ENCODE measurements at regions not wholly inside any gene's neighbourhood (a gene's known extent, or its start where the extent isn't known, plus 50 kb on each side); places are given as distances from the start of the nearest gene placed in this dataset.

GRCh38 chr5:71974165-71974564 lies 133.1 kb upstream of the MAP1B start:
- no peaks in the 10 kb centered on the region for H3K9me3 Mint-ChIP-seq
- H3K27me3 Mint-ChIP-seq, result peaks cover 6% of the 10 kb centered on the region
- DNase-seq, result no peak
- H3K36me3 Mint-ChIP-seq, result no peaks in the 10 kb centered on the region
- ChIA-PET POLR2A (no interaction called here), CTCF (interaction anchor here (0.6 kb wide), 1 partner anchor 255 kb away, joined by 4 read pairs; no protein-coding TSS in a partner anchor)
- no peaks in the 10 kb centered on the region for H3K4me1 Mint-ChIP-seq (ENCODE audit: low read depth)
- H3K27ac Mint-ChIP-seq, result no peak overlapping the region
- intact Hi-C loops (cut with micrococcal nuclease), result no loop called here
- H3K4me3 Mint-ChIP-seq, result no peak overlapping the region

- intact Hi-C loops (cut with micrococcal nuclease), result no loop called here
- no peaks in the 10 kb centered on the region for H3K9me3 Mint-ChIP-seq
- DNase-seq, result no peak
- H3K36me3 Mint-ChIP-seq, result no peaks in the 10 kb centered on the region
- POLR2A ChIA-PET, result no interaction called here
- no peak overlapping the region for H3K4me3 Mint-ChIP-seq
- CTCF ChIA-PET, result interaction anchor here (0.6 kb wide), 1 partner anchor 255 kb away, joined by 4 read pairs; no protein-coding TSS in a partner anchor
- no peak overlapping the region for H3K27ac Mint-ChIP-seq
- peaks cover 2% of the 10 kb centered on the region for H3K27me3 Mint-ChIP-seq
- H3K4me1 Mint-ChIP-seq (ENCODE audit: low read depth), result no peaks in the 10 kb centered on the region
These were observed 132.7 kb upstream of the MAP1B start for GRCh38 chr5:71974622-71975021.

- intact Hi-C loops (cut with micrococcal nuclease), result no loop called here
- DNase-seq, result no peak
- ChIA-PET POLR2A (no interaction called here), CTCF (no interaction called here)
- H3K36me3 Mint-ChIP-seq, result no peaks in the 10 kb centered on the region
- H3K4me1 Mint-ChIP-seq (ENCODE audit: low read depth), result no peaks in the 10 kb centered on the region
- no peaks in the 10 kb centered on the region for H3K9me3 Mint-ChIP-seq
- no peak overlapping the region for H3K27ac Mint-ChIP-seq
- no peak overlapping the region for H3K4me3 Mint-ChIP-seq
- peaks cover 2% of the 10 kb centered on the region for H3K27me3 Mint-ChIP-seq
These were observed 130.8 kb upstream of the MAP1B start for GRCh38 chr5:71976449-71976848.

- peaks cover 3% of the 10 kb centered on the region for H3K27me3 Mint-ChIP-seq
- DNase-seq, result no peak
These were observed 130.0 kb upstream of the MAP1B start for GRCh38 chr5:71977311-71977710.

GRCh38 chr5:71978216-71978615 lies 129.1 kb upstream of the MAP1B start:
- no peak overlapping the region for H3K27ac Mint-ChIP-seq
- H3K4me1 Mint-ChIP-seq (ENCODE audit: low read depth), result no peaks in the 10 kb centered on the region
- POLR2A ChIA-PET, result no interaction called here
- H3K27me3 Mint-ChIP-seq, result peaks cover 4% of the 10 kb centered on the region
- H3K36me3 Mint-ChIP-seq, result no peaks in the 10 kb centered on the region
- intact Hi-C loops (cut with micrococcal nuclease), result no loop called here
- no peak for DNase-seq
- no peak overlapping the region for H3K4me3 Mint-ChIP-seq
- peaks cover 14% of the 10 kb centered on the region for H3K9me3 Mint-ChIP-seq
- CTCF ChIA-PET, result no interaction called here

More at GRCh38 chr5:71977311-71977710, 130.0 kb upstream of the MAP1B start:
- H3K4me1 Mint-ChIP-seq (ENCODE audit: low read depth), result no peaks in the 10 kb centered on the region
- CTCF ChIA-PET, result no interaction called here
- intact Hi-C loops (cut with micrococcal nuclease), result no loop called here
- no peak overlapping the region for H3K4me3 Mint-ChIP-seq
- H3K36me3 Mint-ChIP-seq, result no peaks in the 10 kb centered on the region
- POLR2A ChIA-PET, result no interaction called here
- H3K27ac Mint-ChIP-seq, result no peak overlapping the region
- H3K9me3 Mint-ChIP-seq, result peaks cover 8% of the 10 kb centered on the region

- peaks cover 16% of the 10 kb centered on the region for H3K9me3 Mint-ChIP-seq
- peaks cover 5% of the 10 kb centered on the region for H3K27me3 Mint-ChIP-seq
- H3K27ac Mint-ChIP-seq, result no peak overlapping the region
- CTCF ChIA-PET, result no interaction called here
- intact Hi-C loops (cut with micrococcal nuclease), result no loop called here
- no peak overlapping the region for H3K4me3 Mint-ChIP-seq
- POLR2A ChIA-PET, result no interaction called here
- H3K36me3 Mint-ChIP-seq, result no peaks in the 10 kb centered on the region
- DNase-seq, result no peak
- no peaks in the 10 kb centered on the region for H3K4me1 Mint-ChIP-seq (ENCODE audit: low read depth)
These were observed 124.4 kb upstream of the MAP1B start for GRCh38 chr5:71982717-71983395.

GRCh38 chr5:71986101-71986500 lies 121.2 kb upstream of the MAP1B start:
- CTCF ChIA-PET, result no interaction called here
- no peaks in the 10 kb centered on the region for H3K36me3 Mint-ChIP-seq
- no peak overlapping the region for H3K4me3 Mint-ChIP-seq
- H3K27me3 Mint-ChIP-seq, result peaks cover 6% of the 10 kb centered on the region
- POLR2A ChIA-PET, result no interaction called here
- no peak for DNase-seq
- no peak overlapping the region for H3K27ac Mint-ChIP-seq
- intact Hi-C loops (cut with micrococcal nuclease), result no loop called here
- H3K9me3 Mint-ChIP-seq, result peaks cover 16% of the 10 kb centered on the region
- H3K4me1 Mint-ChIP-seq (ENCODE audit: low read depth), result no peaks in the 10 kb centered on the region

GRCh38 chr5:71988808-71989207 lies 118.5 kb upstream of the MAP1B start:
- peaks cover 4% of the 10 kb centered on the region for H3K27me3 Mint-ChIP-seq
- intact Hi-C loops (cut with micrococcal nuclease), result no loop called here
- no peaks in the 10 kb centered on the region for H3K9me3 Mint-ChIP-seq
- no peaks in the 10 kb centered on the region for H3K36me3 Mint-ChIP-seq
- H3K4me1 Mint-ChIP-seq (ENCODE audit: low read depth), result no peaks in the 10 kb centered on the region
- no peak for DNase-seq
- ChIA-PET CTCF (no interaction called here), POLR2A (no interaction called here)
- no peak overlapping the region for H3K27ac Mint-ChIP-seq
- no peak overlapping the region for H3K4me3 Mint-ChIP-seq

GRCh38 chr5:71993600-71993999 lies 113.7 kb upstream of the MAP1B start:
- Mint-ChIP-seq H3K27ac (no peak overlapping the region), H3K27me3 (no peaks in the 10 kb centered on the region), H3K9me3 (no peaks in the 10 kb centered on the region), H3K4me1 (ENCODE audit: low read depth) (no peaks in the 10 kb centered on the region), H3K4me3 (no peak overlapping the region), H3K36me3 (no peaks in the 10 kb centered on the region)
- ChIA-PET CTCF (no interaction called here), POLR2A (no interaction called here)
- no peak for DNase-seq
- intact Hi-C loops (cut with micrococcal nuclease), result no loop called here

GRCh38 chr5:71996789-71997188 lies 110.5 kb upstream of the MAP1B start:
- ChIA-PET CTCF (interaction anchor here (1.4 kb wide), 1 partner anchor 22 kb away, joined by 3 read pairs; no protein-coding TSS in a partner anchor), POLR2A (no interaction called here)
- Mint-ChIP-seq H3K4me1 (ENCODE audit: low read depth) (no peaks in the 10 kb centered on the region), H3K9me3 (no peaks in the 10 kb centered on the region), H3K4me3 (no peak overlapping the region), H3K27ac (no peak overlapping the region), H3K36me3 (no peaks in the 10 kb centered on the region), H3K27me3 (no peaks in the 10 kb centered on the region)
- intact Hi-C loops (cut with micrococcal nuclease), result no loop called here
- DNase-seq, result no peak

GRCh38 chr5:71998746-71999145 lies 108.5 kb upstream of the MAP1B start:
- Mint-ChIP-seq H3K27ac (no peak overlapping the region), H3K36me3 (no peaks in the 10 kb centered on the region), H3K27me3 (peaks cover 3% of the 10 kb centered on the region), H3K4me1 (ENCODE audit: low read depth) (no peaks in the 10 kb centered on the region), H3K4me3 (no peak overlapping the region), H3K9me3 (no peaks in the 10 kb centered on the region)
- POLR2A ChIA-PET, result no interaction called here
- intact Hi-C loops (cut with micrococcal nuclease), result no loop called here
- no peak for DNase-seq
- CTCF ChIA-PET, result no interaction called here

- no peak for DNase-seq
- POLR2A ChIA-PET, result no interaction called here
- CTCF ChIA-PET, result no interaction called here
- H3K4me1 Mint-ChIP-seq (ENCODE audit: low read depth), result no peaks in the 10 kb centered on the region
- intact Hi-C loops (cut with micrococcal nuclease), result no loop called here
- H3K27ac Mint-ChIP-seq, result no peak overlapping the region
- no peak overlapping the region for H3K4me3 Mint-ChIP-seq
- H3K27me3 Mint-ChIP-seq, result peaks cover 5% of the 10 kb centered on the region
- H3K36me3 Mint-ChIP-seq, result no peaks in the 10 kb centered on the region
- H3K9me3 Mint-ChIP-seq, result no peaks in the 10 kb centered on the region
These were observed 106.6 kb upstream of the MAP1B start for GRCh38 chr5:72000707-72001106.

GRCh38 chr5:72005671-72006070 lies 101.6 kb upstream of the MAP1B start:
- no peak for DNase-seq
- Mint-ChIP-seq H3K36me3 (no peaks in the 10 kb centered on the region), H3K9me3 (no peaks in the 10 kb centered on the region), H3K27me3 (peaks cover 12% of the 10 kb centered on the region), H3K27ac (no peak overlapping the region), H3K4me3 (no peak overlapping the region), H3K4me1 (ENCODE audit: low read depth) (no peaks in the 10 kb centered on the region)
- intact Hi-C loops (cut with micrococcal nuclease), result no loop called here
- POLR2A ChIA-PET, result no interaction called here
- CTCF ChIA-PET, result interaction anchor here (0.7 kb wide), 1 partner anchor 333 kb away, joined by 3 read pairs; no protein-coding TSS in a partner anchor

Data from activated CD4-positive, alpha-beta memory T cell treated with anti-CD3 and anti-CD28 coated beads for 36 hours (primary cell).